ENCODE measurements at regions not wholly inside any gene's neighbourhood (a gene's known extent, or its start where the extent isn't known, plus 50 kb on each side); places are given as distances from the start of the nearest gene placed in this dataset.

GRCh38 chr2:151009437-151010175 lies 252.1 kb downstream of the RBM43 start:
- no peak overlapping the region for H2AFZ ChIP-seq (ENCODE audit: low read length)
- H3K4me3 ChIP-seq (ENCODE audit: low read length) = no peak overlapping the region
- no peaks in the 10 kb centered on the region for H3K9me3 ChIP-seq (ENCODE audit: low read length)
- H3K27ac ChIP-seq (ENCODE audit: low read length) = no peak overlapping the region
- no peaks in the 10 kb centered on the region for H3K36me3 ChIP-seq (ENCODE audit: insufficient read depth, low read length)
- H3K79me2 ChIP-seq (ENCODE audit: low read length) = no peaks in the 10 kb centered on the region
- no peaks in the 10 kb centered on the region for H3K27me3 ChIP-seq (ENCODE audit: low read length)
- no peak overlapping the region for H3K9ac ChIP-seq (ENCODE audit: low read length)
- H3K9me2 ChIP-seq (replicated peaks; ENCODE audit: insufficient read depth, low read length) = no peaks in the 10 kb centered on the region
- H3K4me1 ChIP-seq (ENCODE audit: low read length) = no peaks in the 10 kb centered on the region
- no peaks in the 10 kb centered on the region for H4K20me1 ChIP-seq (ENCODE audit: insufficient read depth, low read depth, low read length)
- H3K4me2 ChIP-seq (ENCODE audit: low read depth, low read length, poor library complexity, severe bottlenecking) = no peak overlapping the region
- DNase-seq = no peak

- H3K27me3 ChIP-seq (ENCODE audit: low read length) = no peaks in the 10 kb centered on the region
- no peaks in the 10 kb centered on the region for H3K9me2 ChIP-seq (replicated peaks; ENCODE audit: insufficient read depth, low read length)
- H3K27ac ChIP-seq (ENCODE audit: low read length) = no peak overlapping the region
- H3K4me3 ChIP-seq (ENCODE audit: low read length) = no peak overlapping the region
- no peaks in the 10 kb centered on the region for H3K9me3 ChIP-seq (ENCODE audit: low read length)
- H3K4me2 ChIP-seq (ENCODE audit: low read depth, low read length, poor library complexity, severe bottlenecking) = no peak overlapping the region
- no peaks in the 10 kb centered on the region for H3K79me2 ChIP-seq (ENCODE audit: low read length)
- H3K4me1 ChIP-seq (ENCODE audit: low read length) = no peaks in the 10 kb centered on the region
- H4K20me1 ChIP-seq (ENCODE audit: insufficient read depth, low read depth, low read length) = no peaks in the 10 kb centered on the region
- no peak for DNase-seq
- H2AFZ ChIP-seq (ENCODE audit: low read length) = no peak overlapping the region
- H3K9ac ChIP-seq (ENCODE audit: low read length) = no peak overlapping the region
- H3K36me3 ChIP-seq (ENCODE audit: insufficient read depth, low read length) = no peaks in the 10 kb centered on the region
These were observed 254.3 kb downstream of the RBM43 start for GRCh38 chr2:151007365-151007764.

- H3K9me2 ChIP-seq (replicated peaks; ENCODE audit: insufficient read depth, low read length) = no peaks in the 10 kb centered on the region
- H3K9me3 ChIP-seq (ENCODE audit: low read length) = no peaks in the 10 kb centered on the region
- H3K4me1 ChIP-seq (ENCODE audit: low read length) = no peaks in the 10 kb centered on the region
- H3K27ac ChIP-seq (ENCODE audit: low read length) = no peak overlapping the region
- no peak overlapping the region for H2AFZ ChIP-seq (ENCODE audit: low read length)
- no peaks in the 10 kb centered on the region for H3K36me3 ChIP-seq (ENCODE audit: insufficient read depth, low read length)
- H3K27me3 ChIP-seq (ENCODE audit: low read length) = no peaks in the 10 kb centered on the region
- H3K4me2 ChIP-seq (ENCODE audit: low read depth, low read length, poor library complexity, severe bottlenecking) = no peak overlapping the region
- no peak overlapping the region for H3K9ac ChIP-seq (ENCODE audit: low read length)
- no peak overlapping the region for H3K4me3 ChIP-seq (ENCODE audit: low read length)
- DNase-seq = no peak
- no peaks in the 10 kb centered on the region for H3K79me2 ChIP-seq (ENCODE audit: low read length)
- no peaks in the 10 kb centered on the region for H4K20me1 ChIP-seq (ENCODE audit: insufficient read depth, low read depth, low read length)
These were observed 258.6 kb downstream of the RBM43 start for GRCh38 chr2:151002959-151003600.

GRCh38 chr2:150997702-150998440 lies 263.8 kb downstream of the RBM43 start:
- Histone ChIP-seq H3K27ac (ENCODE audit: low read length) (no peak overlapping the region), H3K9me2 (replicated peaks; ENCODE audit: insufficient read depth, low read length) (no peaks in the 10 kb centered on the region), H3K79me2 (ENCODE audit: low read length) (no peaks in the 10 kb centered on the region), H3K4me1 (ENCODE audit: low read length) (no peaks in the 10 kb centered on the region), H4K20me1 (ENCODE audit: insufficient read depth, low read depth, low read length) (no peaks in the 10 kb centered on the region), H3K36me3 (ENCODE audit: insufficient read depth, low read length) (no peaks in the 10 kb centered on the region), H3K4me2 (ENCODE audit: low read depth, low read length, poor library complexity, severe bottlenecking) (no peak overlapping the region), H3K9me3 (ENCODE audit: low read length) (no peaks in the 10 kb centered on the region), H2AFZ (ENCODE audit: low read length) (no peak overlapping the region), H3K9ac (ENCODE audit: low read length) (no peak overlapping the region), H3K4me3 (ENCODE audit: low read length) (no peak overlapping the region), H3K27me3 (ENCODE audit: low read length) (no peaks in the 10 kb centered on the region)
- DNase-seq = no peak

- Histone ChIP-seq H4K20me1 (ENCODE audit: insufficient read depth, low read depth, low read length) (no peaks in the 10 kb centered on the region), H3K36me3 (ENCODE audit: insufficient read depth, low read length) (no peaks in the 10 kb centered on the region), H3K27ac (ENCODE audit: low read length) (no peak overlapping the region), H3K9me3 (ENCODE audit: low read length) (no peaks in the 10 kb centered on the region), H3K79me2 (ENCODE audit: low read length) (no peaks in the 10 kb centered on the region), H2AFZ (ENCODE audit: low read length) (no peak overlapping the region), H3K27me3 (ENCODE audit: low read length) (no peaks in the 10 kb centered on the region), H3K4me2 (ENCODE audit: low read depth, low read length, poor library complexity, severe bottlenecking) (no peak overlapping the region), H3K4me3 (ENCODE audit: low read length) (no peak overlapping the region), H3K9ac (ENCODE audit: low read length) (no peak overlapping the region), H3K9me2 (replicated peaks; ENCODE audit: insufficient read depth, low read length) (no peaks in the 10 kb centered on the region), H3K4me1 (ENCODE audit: low read length) (no peaks in the 10 kb centered on the region)
- no peak for DNase-seq
These were observed 264.6 kb downstream of the RBM43 start for GRCh38 chr2:150997066-150997465.

- Histone ChIP-seq H3K27me3 (ENCODE audit: low read length) (no peaks in the 10 kb centered on the region), H3K9ac (ENCODE audit: low read length) (no peak overlapping the region), H3K9me3 (ENCODE audit: low read length) (peaks cover 7% of the 10 kb centered on the region; the same call in 1 of the 2 replicates), H3K4me1 (ENCODE audit: low read length) (no peaks in the 10 kb centered on the region), H3K9me2 (replicated peaks; ENCODE audit: insufficient read depth, low read length) (no peaks in the 10 kb centered on the region), H3K4me3 (ENCODE audit: low read length) (no peak overlapping the region), H2AFZ (ENCODE audit: low read length) (no peak overlapping the region), H3K36me3 (ENCODE audit: insufficient read depth, low read length) (no peaks in the 10 kb centered on the region), H3K79me2 (ENCODE audit: low read length) (no peaks in the 10 kb centered on the region), H3K27ac (ENCODE audit: low read length) (no peak overlapping the region), H4K20me1 (ENCODE audit: insufficient read depth, low read depth, low read length) (no peaks in the 10 kb centered on the region), H3K4me2 (ENCODE audit: low read depth, low read length, poor library complexity, severe bottlenecking) (no peak overlapping the region)
- DNase-seq = no peak
These were observed 267.6 kb downstream of the RBM43 start for GRCh38 chr2:150994076-150994475.

GRCh38 chr2:150989969-150990368 lies 271.7 kb downstream of the RBM43 start:
- H3K9ac ChIP-seq (ENCODE audit: low read length) = no peak overlapping the region
- H3K9me2 ChIP-seq (replicated peaks; ENCODE audit: insufficient read depth, low read length) = no peaks in the 10 kb centered on the region
- no peak overlapping the region for H2AFZ ChIP-seq (ENCODE audit: low read length)
- H3K27me3 ChIP-seq (ENCODE audit: low read length) = no peaks in the 10 kb centered on the region
- no peaks in the 10 kb centered on the region for H4K20me1 ChIP-seq (ENCODE audit: insufficient read depth, low read depth, low read length)
- H3K9me3 ChIP-seq (ENCODE audit: low read length) = peaks cover 7% of the 10 kb centered on the region; the same call in 1 of the 2 replicates
- H3K36me3 ChIP-seq (ENCODE audit: insufficient read depth, low read length) = no peaks in the 10 kb centered on the region
- no peaks in the 10 kb centered on the region for H3K4me1 ChIP-seq (ENCODE audit: low read length)
- H3K4me3 ChIP-seq (ENCODE audit: low read length) = no peak overlapping the region
- H3K27ac ChIP-seq (ENCODE audit: low read length) = no peak overlapping the region
- no peaks in the 10 kb centered on the region for H3K79me2 ChIP-seq (ENCODE audit: low read length)
- DNase-seq = no peak
- H3K4me2 ChIP-seq (ENCODE audit: low read depth, low read length, poor library complexity, severe bottlenecking) = no peak overlapping the region

- peaks cover 7% of the 10 kb centered on the region; the same call in 1 of the 2 replicates for H3K9me3 ChIP-seq (ENCODE audit: low read length)
- no peak overlapping the region for H3K9ac ChIP-seq (ENCODE audit: low read length)
- H3K79me2 ChIP-seq (ENCODE audit: low read length) = no peaks in the 10 kb centered on the region
- H3K36me3 ChIP-seq (ENCODE audit: insufficient read depth, low read length) = no peaks in the 10 kb centered on the region
- no peaks in the 10 kb centered on the region for H4K20me1 ChIP-seq (ENCODE audit: insufficient read depth, low read depth, low read length)
- no peak overlapping the region for H3K27ac ChIP-seq (ENCODE audit: low read length)
- no peak overlapping the region for H3K4me3 ChIP-seq (ENCODE audit: low read length)
- no peaks in the 10 kb centered on the region for H3K9me2 ChIP-seq (replicated peaks; ENCODE audit: insufficient read depth, low read length)
- no peak overlapping the region for H3K4me2 ChIP-seq (ENCODE audit: low read depth, low read length, poor library complexity, severe bottlenecking)
- H3K4me1 ChIP-seq (ENCODE audit: low read length) = no peaks in the 10 kb centered on the region
- no peak for DNase-seq
- no peaks in the 10 kb centered on the region for H3K27me3 ChIP-seq (ENCODE audit: low read length)
- no peak overlapping the region for H2AFZ ChIP-seq (ENCODE audit: low read length)
These were observed 275.9 kb downstream of the RBM43 start for GRCh38 chr2:150985741-150986140.
